Stimulated activated CD8-positive, alpha-beta memory T cell treated with anti-CD3 and anti-CD28 coated beads, Interleukin-4, amount 100 ng/mL, for 4 hours (primary cell): ENCODE measurements at regions not wholly inside any gene's neighbourhood (a gene's known extent, or its start where the extent isn't known, plus 50 kb on each side); places are given as distances from the start of the nearest gene placed in this dataset.

Experiments used
- DNase-seq, 2 donors: peaks; one replicate each; pipeline ENCODE4 v3.0.0-alpha.2; 2020; ENCODE audit warnings: low read depth in 2 of 2, low spot score in 1 of 2

- DNase-seq = no peak
Observed at GRCh38 chr2:18503376-18504228, 56.9 kb downstream of the RDH14 start.

DNA sequence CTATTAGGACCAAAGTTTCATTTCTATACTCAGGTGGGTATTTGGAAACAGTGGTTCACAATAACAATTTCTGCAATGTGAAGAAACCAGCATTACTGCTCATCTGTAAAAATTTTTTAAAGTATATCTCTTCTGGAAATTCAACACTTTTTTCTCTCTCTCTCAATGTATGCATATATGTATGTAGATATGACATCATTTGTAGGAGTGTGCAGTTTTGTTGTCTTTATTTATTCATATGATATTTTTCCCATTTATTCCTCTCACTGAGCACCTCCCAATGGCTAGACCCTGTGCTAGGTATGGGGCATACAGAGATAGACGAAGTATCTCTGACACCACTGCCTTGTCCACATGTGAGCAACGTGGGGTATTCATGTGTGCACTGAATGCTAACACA lies 58.3 kb downstream of the RDH14 start:
- no peak for DNase-seq

GRCh38 chr2:18501729-18502128 lies 58.7 kb downstream of the RDH14 start:
- DNase-seq = no peak

GRCh38 chr2:18501156-18501555 lies 59.3 kb downstream of the RDH14 start:
- no peak for DNase-seq

DNA sequence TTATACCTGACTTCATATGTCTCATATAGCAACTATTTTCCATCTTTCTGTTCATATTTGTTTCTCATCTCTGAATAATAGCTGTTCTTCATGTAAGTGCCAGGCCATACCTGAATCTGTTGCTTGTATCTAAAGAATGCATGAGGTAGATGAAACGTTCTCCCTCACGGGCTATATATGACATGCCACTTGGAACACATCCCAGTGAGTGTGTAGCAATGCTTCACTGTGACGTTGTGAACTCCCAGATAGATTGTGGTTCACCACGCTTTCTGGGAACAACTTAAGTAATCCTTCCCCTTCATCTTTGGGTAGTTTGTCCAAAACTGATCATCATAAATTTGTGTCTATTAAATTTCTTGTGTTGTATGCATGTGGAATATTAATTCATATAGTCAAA lies 60.1 kb downstream of the RDH14 start:
- DNase-seq = no peak

GRCh38 chr2:18498531-18498930 lies 61.9 kb downstream of the RDH14 start:
- DNase-seq = no peak

- no peak for DNase-seq
Observed at GRCh38 chr2:18496516-18496915, 63.9 kb downstream of the RDH14 start.

- no peak for DNase-seq
Observed at GRCh38 chr2:18495058-18495457, 65.4 kb downstream of the RDH14 start.

DNA sequence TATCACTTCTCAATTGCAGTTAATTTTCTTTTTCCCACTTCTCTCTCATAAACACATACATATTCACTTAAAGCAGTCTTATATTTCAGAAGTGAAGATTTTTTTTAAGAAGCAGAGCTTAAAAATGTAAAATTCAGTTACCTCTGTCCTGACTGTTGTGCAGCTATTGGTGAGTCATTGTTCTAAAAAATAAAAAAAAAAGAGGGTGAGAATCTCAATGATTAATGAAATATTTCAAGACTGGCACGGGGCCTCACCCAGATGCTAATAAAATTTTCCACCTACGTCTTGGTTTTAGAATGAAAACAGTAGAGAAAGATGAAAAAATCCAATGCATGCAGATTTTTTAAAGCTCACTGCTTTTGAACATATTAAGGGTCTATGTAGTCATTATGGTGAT lies 67.7 kb downstream of the RDH14 start:
- no peak for DNase-seq

DNA sequence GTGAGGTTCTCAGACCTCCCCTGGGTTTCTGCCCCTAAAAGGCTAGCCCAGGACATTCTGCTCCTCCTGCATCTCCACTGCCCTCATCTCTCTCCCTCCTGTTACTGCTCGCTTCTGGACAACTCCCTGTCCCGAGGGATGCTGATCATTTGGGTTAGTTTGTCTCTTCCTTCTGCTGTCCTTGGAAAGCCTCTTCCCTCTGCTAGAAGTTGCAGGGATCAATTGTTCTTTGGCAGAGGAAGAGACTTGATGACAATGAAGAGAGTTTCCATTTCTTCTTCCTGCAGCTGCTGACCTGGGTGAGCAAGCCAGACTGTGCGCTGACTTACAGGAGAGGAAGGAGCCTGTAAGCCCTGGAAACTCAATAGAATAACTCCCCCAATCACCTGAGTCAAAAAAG lies 68.9 kb downstream of the RDH14 start:
- no peak for DNase-seq

DNA sequence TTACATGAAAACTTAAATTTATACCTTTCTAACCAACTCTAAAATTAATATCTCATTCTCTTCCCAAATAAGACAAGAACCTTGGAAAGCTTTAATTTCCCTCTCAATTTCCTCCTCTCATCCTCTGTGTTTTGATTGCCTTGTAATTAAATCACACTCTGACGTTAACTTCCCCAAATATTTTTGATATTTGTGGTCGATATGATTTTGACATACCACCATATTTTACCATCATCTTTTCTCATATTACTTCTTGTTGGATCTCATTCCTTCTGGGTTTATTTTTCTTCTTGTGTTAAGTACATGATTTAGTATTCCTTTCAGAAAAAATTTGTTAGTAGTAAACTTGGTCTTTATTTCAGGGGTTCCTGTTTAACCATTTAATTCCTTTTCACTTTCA lies 69.6 kb downstream of the RDH14 start:
- no peak for DNase-seq

DNA sequence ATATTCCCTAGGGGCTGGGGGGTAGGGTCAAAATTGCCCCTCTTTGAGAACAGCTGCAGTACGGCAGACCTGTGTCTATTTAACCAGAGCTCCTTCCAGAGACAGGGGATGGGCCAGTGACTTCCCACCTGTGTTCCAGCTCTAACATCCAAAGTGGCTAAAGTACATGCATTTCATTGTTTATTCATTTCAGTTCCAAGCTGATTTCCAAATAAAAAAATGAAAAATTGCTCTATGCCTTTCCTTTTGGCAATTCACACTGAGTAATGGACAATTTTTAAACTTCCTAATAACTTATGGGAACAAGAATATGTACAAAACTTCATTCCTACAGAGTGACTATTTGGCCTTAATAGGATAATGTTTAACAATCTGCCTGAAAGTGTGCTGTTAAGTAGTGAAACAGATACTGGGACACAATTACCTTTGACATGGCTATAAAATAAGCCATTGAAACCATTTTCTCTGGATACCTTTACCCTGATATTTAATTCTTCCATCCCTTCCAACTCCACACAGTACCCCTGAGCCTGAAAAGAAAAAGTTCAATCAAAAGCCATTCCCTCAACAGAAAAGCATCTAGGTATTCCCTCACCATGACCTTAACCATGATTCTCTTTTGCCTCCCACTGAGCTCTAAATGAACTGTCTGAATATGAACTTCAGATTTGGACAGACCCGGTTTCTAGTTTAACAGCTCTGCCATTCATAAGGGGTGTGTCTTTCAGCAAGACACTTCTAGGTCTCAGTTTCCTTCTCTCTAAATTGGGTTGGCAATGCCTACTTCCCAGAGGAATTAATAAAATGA lies 73.1 kb downstream of the RDH14 start:
- DNase-seq = no peak

GRCh38 chr2:18484625-18485024 lies 75.8 kb downstream of the RDH14 start:
- DNase-seq = no peak

DNA sequence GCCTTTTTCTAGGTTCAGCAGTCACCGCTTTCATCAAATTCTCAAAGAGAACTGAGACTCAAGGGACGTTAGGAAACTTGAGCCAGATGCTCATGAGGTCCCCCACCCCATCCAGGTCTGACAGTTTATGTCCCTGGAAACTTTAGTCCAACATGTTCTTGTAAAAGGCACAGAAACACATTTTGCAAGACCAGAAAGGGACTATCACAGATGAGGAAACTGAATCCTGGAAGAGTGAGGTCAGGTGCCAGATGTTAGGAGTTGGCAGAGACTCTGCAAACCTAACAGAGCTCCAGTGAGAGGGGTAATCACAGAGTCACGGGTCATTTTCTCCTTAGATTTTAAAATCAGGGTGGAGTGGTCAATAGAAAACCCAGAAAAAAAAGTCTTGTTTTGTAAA lies 76.6 kb downstream of the RDH14 start:
- no peak for DNase-seq

DNA sequence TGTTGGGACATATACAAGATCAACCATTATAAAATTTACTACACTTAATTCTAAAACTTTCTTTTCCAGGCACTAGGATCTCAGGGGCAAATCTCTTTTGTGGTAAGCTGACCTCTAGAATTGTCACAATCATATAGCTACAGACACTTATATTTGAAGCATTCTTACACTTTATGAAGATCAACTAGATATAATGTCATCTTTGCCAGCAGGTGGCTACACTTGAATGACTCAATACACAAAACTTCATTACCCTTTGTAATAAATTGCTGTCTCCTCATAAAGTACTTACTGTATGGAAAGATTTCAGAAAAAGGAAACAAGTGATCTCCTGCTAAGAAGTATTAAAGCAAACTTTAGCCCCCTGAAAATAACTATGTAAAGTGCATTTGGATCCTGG lies 77.8 kb downstream of the RDH14 start:
- no peak for DNase-seq

DNA sequence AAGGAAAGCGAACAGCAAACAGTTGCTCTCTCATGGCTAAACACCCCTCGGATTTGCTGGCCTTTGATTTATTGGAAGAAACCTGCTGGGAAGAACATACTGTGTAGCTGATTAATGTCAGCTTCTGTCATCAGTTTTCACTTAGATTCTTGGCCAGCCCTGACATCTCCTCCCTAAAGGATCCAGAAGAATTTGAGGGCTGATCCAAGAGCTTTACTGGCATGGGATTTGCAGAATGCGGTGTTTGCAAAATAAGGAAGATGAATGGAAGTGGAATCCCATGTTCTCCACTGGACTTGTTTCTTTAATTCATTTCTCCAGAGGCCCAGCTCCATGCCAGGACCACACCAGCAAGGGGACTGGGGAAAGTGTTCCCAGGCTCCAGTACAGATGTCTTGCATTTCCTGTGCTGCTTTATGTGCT lies 80.5 kb downstream of the RDH14 start:
- no peak for DNase-seq

DNA sequence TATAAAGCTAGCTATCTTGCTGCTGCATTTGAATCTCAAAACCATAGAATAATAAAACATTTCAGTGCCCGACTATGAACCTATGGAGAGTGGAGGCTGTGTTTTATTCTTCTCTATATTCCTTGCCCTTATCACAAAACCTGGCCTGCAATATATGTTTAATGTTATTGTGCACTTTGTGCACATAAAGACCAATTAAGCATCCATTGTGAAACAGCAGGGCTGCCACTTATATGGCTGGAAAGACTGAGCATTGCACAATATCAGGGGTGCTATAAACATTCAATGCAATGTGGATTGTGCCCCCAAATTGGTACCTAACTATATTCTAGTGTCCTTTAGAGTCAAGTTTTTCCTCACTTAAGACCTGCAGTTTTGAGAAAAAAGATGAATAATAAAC lies 83.2 kb downstream of the RDH14 start:
- DNase-seq = no peak

- DNase-seq = no peak
Observed at GRCh38 chr2:18476484-18476883, 84.0 kb downstream of the RDH14 start.

GRCh38 chr2:18475884-18476283 lies 84.6 kb downstream of the RDH14 start:
- DNase-seq = no peak

GRCh38 chr2:18474700-18475099 lies 85.8 kb downstream of the RDH14 start:
- DNase-seq = no peak

GRCh38 chr2:18473241-18474181 lies 86.9 kb downstream of the RDH14 start:
- DNase-seq = no peak
